Testis (tissue), 2 donors: ENCODE measurements at regions not wholly inside any gene's neighbourhood (a gene's known extent, or its start where the extent isn't known, plus 50 kb on each side); places are given as distances from the start of the nearest gene placed in this dataset.

Source experiments
- CTCF ChIP-seq, 3 experiments: fragments of 450-650 bp in 2 of 3; fragments of 200-600 bp in 1 of 3; sonication (generic) in 1 of 3; IDR thresholded peaks; one replicate each; pipeline ENCODE4 v1.5.1; 2016 to 2019; ENCODE audit warnings: antibody characterized with exemption in 3 of 3, mild to moderate bottlenecking in 2 of 3, moderate library complexity in 1 of 3
- POLR2A ChIP-seq: fragments of 450-650 bp; IDR thresholded peaks from one replicate; pipeline ENCODE4 v1.6.1; 2017; ENCODE audit warnings: antibody characterized with exemption, mild to moderate bottlenecking, moderate library complexity

- TF ChIP-seq POLR2A (no peak), CTCF (IDR thresholded peaks at IDR 0.05) (no peak)
Observed at GRCh38 chr11:40054631-40055030, 1404.8 kb downstream of the LRRC4C start.
